ENCODE measurements at regions not wholly inside any gene's neighbourhood (a gene's known extent, or its start where the extent isn't known, plus 50 kb on each side); places are given as distances from the start of the nearest gene placed in this dataset.

- no peak for TF ChIP-seq CTCF (conservative IDR thresholded peaks at IDR 0.05)
Measured at GRCh38 chr14:66237741-66238140, 248.4 kb upstream of the CCDC196 start.

DNA sequence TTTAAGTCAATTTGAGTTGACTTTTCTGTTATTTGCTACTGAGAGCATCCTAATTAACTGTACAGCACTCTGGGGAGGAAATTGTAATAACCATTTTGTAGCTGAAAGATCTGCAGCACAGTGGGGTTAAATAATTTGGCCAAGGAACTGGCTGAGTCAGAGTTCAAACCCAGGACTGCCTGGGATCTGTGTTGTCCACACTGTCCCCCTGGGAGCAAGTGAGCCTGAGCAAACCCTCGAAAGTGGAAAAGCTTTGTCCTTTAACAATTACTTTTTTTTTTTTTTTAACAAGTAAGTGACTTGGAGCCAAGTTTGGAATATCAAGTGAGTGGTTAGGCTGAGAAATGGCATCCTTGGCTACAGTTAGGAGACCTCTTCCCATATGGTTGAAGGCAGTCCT is 247.2 kb upstream of the CCDC196 start:
- no peak for TF ChIP-seq CTCF (conservative IDR thresholded peaks at IDR 0.05)
- no peak overlapping the region for H3K27ac ChIP-seq

More at GRCh38 chr14:66237741-66238140, 248.4 kb upstream of the CCDC196 start:
- H3K27ac ChIP-seq, result no peak overlapping the region

DNA sequence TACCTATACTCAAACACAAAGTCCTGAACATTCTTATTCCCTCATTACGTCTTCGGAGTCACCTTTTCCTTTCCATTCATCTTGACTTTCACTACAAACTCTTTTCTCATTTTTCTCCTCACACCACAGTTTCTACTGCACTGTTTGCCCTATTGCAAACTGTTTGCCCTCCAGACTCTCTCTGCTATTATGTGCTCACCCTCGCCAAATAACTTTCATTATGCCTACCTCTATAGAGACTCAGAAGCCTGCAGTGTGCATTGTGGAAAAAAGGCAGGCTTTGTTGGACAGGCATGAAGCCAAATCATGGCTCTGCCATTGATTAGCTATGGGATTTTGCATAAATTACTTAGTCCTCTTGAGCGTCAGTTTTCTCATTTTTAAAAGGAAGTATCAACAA is 246.6 kb upstream of the CCDC196 start:
- no peak for TF ChIP-seq CTCF (conservative IDR thresholded peaks at IDR 0.05)
- no peak overlapping the region for H3K27ac ChIP-seq

- no peak overlapping the region for H3K27ac ChIP-seq
- no peak for TF ChIP-seq CTCF (conservative IDR thresholded peaks at IDR 0.05)
Measured at GRCh38 chr14:66240105-66240504, 246.1 kb upstream of the CCDC196 start.

GRCh38 chr14:66242001-66242400 is 244.2 kb upstream of the CCDC196 start:
- no peak for TF ChIP-seq CTCF (conservative IDR thresholded peaks at IDR 0.05)
- no peak overlapping the region for H3K27ac ChIP-seq

DNA sequence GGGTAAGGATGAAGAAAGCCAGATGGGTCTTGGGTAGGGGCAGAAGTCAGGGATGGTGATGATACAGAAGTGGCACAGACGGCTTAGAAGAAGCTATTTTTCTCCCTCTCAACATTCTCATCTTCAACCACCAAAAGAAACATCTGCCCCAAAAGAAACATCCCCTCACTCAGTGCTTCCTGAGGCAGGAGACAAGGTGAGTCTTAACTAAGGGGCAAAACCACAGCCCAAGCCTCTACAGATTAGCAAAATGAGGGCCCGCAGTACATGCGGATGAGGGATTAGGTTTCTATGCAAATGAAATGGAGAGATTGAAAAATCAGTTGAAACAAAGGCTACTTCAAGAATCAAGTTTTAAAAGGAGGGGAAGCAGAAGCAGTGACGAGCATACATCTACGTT is 241.3 kb upstream of the CCDC196 start:
- TF ChIP-seq CTCF (conservative IDR thresholded peaks at IDR 0.05), result no peak
- no peak overlapping the region for H3K27ac ChIP-seq

DNA sequence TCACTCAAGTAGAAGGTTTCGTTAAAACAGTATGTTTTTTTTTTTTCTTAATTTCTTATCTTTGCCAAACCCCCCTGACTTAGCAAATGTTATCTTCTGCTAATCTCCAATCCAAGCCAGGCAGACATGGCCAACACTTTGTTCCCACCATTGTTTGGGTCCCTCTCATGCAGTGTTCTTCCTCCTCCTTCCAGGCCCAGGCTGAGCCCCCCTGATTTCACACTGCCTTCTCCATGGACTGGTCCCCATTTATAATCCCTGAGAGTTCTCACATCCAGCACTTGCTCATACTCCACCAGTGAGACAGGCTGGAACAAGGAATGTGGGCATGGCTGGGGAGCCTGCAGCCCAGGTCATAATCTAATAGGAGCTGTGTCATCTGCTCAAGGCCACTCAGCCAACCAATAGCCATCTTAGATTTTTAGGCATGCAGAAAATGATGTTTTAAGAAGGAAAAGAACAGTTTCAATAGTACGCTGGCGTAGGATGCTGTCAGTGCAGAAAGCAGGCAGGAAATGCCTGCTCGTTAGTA is 238.4 kb upstream of the CCDC196 start:
- H3K27ac ChIP-seq, result peak overlapping the region; percentile 45
- no peak for TF ChIP-seq CTCF (conservative IDR thresholded peaks at IDR 0.05)
